Fibroblast of peridontal ligament (primary cell): ENCODE measurements at regions not wholly inside any gene's neighbourhood (a gene's known extent, or its start where the extent isn't known, plus 50 kb on each side); places are given as distances from the start of the nearest gene placed in this dataset.
"Not testable (repeated sequence)": the region's sequence is repeated elsewhere in the genome, so short reads cannot be mapped to it uniquely, and the experiment has no call there.

Experiments
- DNase-seq: peaks from one replicate; pipeline ENCODE4 v3.0.0-alpha.2; 2010; ENCODE audit errors: extremely low read depth

DNA sequence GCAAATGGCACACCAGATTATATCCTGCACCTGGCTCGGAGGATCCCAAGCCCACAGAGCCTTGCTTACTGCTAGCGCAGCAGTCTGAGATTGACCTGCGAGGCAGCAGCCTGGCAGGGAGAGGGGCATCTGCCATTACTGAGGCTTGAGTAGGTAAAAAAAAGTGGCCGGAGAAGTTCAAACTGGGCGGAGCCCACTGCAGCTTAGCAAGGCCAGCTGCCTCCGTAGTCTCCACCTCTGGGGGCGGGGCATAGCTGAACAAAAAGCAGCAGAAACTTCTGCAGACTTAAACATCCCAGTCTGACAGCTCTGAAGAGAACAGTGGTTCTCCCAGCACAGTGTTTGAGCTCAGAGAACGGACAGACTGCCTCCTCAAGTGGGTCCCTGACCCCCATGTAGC is 85.4 kb upstream of the TMEM170B start:
- DNase-seq = not testable (repeated sequence)

DNA sequence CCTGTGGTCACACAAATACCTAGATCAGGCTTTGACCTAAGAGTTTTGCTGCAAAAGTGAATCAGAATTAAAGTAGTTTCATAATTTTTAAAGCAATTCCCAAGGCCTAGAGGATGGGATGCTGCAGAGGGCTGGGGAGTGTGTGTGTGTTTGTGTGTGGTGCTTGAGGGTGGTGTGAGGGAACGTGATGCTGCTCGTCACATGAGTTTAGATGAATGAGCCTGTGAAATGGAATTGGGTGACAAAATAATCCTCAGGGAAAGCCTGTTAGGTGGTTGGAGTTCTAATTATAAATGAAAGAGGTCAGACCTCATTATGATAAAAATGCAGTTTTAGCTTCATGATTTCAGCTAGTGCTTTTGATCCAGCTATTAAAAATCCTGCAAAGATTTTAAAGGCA is 87.5 kb upstream of the TMEM170B start:
- DNase-seq = no peak

DNA sequence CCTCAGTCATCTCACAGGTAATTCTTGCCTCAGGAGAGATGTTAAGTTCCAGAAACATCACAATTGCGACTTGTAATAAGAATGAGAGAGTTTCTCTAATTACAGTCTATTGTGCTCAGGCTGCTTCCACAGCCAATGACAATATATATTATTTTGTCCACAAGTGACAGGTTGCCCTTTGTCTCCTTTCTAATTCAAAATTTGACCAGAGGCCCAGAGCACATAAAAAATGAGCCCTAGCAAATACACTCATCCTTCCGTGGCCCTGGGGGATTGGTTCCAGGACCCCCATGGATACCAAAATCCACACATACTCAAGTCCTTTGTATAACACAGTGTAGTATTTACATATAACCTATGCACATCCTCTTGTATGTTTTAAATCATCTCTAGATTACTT is 88.1 kb upstream of the TMEM170B start:
- no peak for DNase-seq

DNA sequence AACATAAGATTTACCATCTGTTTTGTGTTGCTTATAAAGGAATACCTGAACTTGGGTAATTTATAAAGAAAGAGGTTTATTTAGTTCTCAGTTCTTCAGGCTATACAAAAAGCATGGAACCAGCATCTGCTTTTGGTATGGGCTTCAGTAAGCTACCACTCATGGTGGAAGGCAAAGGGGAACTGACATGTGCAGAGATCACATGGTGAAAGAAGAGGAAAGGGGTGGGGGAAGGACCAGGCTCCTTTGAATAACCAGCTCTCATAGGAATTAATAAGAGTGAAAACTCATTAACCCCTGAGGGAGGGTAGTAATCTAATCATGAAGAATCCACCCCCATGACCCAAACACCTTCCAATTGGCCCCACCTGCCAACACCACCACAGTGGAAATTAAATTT is 89.5 kb upstream of the TMEM170B start:
- DNase-seq = no peak

DNA sequence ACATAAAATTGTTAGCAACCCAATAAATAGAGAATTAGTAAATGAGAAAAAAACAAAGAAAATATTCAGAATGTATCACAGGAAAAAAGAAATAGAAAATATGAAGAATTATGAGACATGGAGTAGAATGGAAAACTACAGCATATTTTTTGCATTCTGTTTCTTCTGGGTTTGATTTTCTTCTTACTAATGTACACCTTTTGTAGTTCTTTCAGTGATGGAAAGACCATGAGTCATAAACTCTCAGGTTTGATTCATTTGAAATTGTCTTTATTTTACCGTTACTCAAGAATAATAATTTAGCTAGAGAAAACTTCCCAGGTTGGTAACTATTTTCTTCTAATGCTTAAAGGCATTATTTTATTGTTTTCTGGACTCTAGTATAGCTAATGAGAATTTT is 90.3 kb upstream of the TMEM170B start:
- DNase-seq = no peak

DNA sequence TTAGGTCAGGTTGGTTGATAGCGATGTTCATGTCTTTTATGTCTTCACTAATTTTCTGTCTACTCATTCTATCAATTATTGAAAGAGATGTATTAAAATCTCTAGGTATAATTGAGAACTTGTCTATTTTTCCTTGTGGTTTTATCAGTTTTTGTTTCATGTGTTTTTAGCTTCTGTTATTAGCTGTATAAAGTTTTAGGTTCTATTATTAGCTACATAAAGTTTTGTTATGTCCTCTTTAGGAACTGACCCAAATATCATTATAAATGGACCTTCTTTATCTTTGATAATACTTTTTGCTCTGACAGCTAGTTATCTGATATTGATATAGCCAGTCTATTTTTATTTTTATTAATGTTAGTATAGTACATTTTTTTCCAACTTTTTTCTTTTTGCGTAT is 92.4 kb upstream of the TMEM170B start:
- no peak for DNase-seq

DNA sequence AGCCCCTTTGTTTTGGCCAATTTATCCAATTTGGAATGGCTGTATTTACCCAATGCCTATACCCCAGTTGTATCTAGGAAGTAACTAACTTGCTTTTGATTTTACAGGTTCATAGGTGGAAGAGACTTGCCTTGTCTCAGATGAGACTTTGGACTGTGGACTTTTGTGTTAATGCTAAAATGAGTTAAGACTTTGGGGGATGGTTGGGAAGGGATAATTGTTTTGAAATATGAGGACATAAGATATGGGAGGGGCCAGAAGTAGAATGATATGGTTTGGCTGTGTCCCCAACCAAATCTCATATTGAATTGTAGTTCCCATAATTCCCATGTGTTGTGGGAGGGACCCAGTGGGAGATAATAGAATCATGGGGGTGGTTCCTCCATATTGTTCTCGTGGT is 94.4 kb upstream of the TMEM170B start:
- not testable (repeated sequence) for DNase-seq

DNA sequence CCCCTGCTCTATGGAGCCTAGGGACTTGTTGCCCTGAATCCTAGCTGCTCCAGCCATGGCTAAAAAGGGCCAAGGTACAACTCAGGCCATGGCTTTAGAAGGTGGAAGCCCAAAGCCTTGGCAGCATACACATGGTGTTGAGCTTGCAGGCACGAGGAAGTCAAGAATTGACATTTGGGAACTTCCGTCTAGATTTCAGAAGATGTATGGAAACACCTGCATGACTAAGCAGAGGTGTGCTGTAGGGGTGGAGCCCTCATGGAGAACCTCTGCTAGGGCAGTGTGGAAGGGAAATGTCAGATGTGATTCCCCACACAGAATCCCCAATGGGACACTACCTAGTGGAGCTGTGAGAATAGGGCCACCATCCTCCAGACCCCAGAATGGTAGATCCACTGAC is 95.1 kb upstream of the TMEM170B start:
- no peak for DNase-seq

DNA sequence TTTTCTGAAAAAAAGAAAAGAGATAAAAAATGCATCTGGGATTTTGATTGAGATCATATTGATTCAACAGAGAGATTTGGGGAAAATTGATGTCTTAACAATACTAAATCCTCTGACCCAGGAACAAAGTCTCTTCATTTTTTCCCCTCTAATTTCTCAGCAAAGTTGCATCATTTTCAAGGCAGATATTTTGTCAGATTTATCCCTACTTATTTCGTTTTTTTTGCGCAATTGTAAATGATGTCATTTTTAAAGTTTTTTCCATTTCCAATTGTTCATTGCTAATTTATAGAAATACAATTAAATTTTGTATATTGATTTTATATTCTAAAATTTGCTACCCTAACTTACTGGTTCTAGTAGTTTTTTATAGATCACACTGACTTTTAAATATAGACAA is 97.7 kb upstream of the TMEM170B start:
- no peak for DNase-seq

DNA sequence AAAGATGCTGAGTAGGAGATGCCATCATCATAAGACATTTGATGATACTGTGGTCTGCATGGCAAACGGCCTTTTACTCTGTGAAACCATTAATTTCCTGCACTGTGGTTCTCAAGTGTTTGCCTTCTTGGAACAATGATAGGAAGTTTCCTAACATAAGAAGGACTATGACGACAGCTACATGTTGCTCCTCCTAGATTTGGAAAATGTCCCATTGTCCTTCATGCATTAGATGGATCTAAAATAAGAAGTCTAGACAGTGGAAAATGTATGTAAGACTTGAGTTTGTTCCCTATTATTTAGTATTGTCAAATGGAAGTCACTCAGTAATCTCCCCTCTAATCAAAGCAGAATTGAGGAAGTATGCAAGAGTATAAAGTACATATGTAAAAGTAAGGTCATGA is 98.5 kb upstream of the TMEM170B start:
- DNase-seq = peak; percentile 47

DNA sequence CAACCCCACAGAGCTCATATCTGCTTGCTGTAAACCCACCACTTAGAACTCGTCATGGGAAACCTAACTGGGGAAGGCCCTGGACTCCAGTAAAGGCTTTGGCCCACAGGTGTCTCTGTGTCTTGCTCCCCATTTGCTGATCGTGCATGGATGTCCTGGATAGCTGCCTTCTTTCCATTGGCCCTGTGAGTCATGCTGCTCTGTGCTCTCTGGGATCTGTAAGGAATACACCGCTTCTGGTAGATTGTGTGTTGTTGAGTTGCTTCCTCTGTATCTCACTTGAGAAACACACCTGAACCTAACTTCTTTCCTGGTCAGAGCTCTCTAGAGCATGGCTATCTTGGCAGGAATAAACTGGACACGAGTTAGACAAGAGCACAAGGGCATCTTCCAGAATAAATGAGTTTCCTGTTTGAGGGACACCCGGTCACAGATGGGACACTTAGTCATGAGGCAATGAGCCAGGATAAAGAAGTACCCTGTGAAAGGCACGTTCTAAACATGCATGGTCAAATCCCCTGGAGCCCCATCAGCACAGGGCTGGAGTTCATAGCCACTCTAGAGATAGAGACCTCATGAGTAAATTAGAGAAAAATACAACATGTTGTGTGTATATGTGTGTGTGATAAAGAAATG is 99.6 kb upstream of the TMEM170B start:
- no peak for DNase-seq

DNA sequence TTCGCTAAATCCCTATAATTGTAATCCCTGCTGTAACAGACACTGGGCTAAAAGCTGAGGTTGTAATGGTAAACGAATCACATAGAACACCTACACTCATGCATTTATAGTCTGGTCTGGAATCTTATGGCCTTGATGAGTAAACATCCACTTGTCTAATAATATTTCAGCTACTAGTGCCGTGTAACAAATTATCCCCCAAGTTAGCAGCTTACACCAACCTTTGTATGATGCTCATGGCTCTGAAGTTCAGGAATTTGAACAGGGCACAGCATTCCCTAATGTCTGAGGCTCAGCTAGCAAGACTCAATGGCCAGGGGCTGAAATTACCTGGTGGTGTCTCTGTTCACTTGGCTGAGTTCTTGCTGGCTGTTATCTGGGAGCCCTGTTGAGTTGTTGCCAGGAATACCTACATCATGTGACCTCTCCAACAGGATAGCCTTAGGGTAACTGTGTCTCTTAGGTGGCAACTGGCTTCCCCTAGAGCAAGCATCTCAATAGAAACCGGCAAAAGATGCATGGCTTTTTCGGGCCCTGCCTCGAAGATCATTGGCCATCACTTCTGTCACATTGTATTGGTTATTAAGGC is 100.9 kb upstream of the TMEM170B start:
- DNase-seq = no peak

DNA sequence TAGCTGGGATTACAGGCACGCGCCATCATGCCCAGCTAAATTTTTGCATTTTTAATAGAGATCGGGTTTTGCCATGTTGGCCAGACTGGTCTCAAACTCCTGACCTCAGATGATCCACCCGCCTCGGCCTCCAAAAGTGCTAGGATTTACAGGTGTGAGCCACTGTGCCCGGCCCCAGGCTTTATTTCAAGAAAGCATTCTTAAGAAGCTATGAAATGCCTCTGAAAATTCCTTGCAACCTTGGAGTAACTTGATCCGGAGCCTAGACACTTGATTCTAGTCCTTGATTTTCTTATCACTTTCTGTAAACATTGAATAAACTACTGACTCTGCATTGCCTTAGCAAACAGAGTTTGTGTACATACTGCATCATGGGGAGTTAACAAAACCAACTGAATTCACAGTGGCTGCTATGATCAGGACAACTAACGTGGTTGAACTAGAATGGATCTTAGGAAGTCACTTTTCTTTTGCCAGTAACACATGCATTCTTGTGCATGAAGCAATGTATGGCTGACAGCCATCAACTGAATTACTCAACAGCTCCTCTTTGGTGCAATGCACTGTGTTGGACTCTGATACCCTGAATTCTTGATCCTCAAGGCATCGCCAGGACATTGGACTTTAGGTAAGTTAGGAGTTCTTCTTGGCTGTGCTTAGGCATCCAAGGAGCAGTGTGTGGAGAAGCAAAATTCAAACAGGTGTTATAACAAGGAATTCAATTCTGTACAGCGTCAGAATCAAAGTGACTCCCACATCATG is 102.8 kb upstream of the TMEM170B start:
- peak; percentile 93 for DNase-seq

DNA sequence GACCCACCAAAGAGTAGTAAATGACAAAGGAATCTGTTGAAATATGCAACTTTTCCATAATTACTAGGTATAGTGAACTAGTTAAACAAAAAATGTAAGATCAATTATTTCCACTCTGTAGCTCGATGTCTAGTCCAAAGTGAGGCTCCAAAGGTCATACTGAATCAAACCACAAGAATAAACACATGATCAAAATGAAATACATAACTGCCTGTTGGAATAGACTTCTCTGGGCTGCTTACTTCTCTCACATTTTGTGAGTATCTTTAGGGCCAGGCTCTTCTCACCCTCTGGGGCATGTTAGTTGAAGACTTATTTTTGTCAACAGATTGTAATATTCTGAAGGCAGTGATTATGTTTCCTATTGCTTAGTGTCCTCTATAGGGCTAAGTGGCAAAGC is 103.7 kb upstream of the TMEM170B start:
- peak; percentile 45 for DNase-seq

DNA sequence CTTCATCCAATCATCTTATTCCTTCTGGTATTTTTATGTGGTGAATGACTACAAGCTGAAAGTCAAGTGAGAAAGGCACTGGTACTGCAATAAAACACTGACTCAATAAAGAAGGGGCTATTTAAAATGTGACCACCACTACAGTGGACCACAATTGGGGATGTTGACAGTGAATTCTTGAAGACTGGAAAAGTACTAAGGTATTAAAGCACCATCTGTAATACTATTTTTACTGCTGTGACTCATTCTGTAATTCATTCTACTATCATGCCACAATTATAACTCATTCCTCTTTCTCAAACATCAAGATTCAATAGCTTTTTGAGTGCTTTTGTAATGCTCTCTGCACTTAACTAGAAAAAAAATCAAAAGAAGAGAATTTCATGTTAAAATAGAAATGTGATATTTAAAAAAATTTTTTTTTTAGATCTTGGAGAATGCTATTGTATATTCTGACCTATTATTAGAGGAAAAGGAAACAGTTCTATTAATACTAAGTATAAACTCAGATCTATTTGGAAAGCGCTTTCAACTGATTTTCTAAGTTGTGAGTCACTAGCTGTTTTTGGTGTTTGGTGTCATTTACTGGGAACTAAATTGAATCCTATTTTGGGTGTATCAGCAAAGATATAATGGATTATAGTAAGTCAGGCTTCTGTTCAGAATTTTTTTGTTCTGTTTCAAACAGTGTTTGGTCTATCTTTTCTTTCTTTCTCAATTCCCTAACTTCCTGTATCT is 104.7 kb upstream of the TMEM170B start:
- peak; percentile 81 for DNase-seq

DNA sequence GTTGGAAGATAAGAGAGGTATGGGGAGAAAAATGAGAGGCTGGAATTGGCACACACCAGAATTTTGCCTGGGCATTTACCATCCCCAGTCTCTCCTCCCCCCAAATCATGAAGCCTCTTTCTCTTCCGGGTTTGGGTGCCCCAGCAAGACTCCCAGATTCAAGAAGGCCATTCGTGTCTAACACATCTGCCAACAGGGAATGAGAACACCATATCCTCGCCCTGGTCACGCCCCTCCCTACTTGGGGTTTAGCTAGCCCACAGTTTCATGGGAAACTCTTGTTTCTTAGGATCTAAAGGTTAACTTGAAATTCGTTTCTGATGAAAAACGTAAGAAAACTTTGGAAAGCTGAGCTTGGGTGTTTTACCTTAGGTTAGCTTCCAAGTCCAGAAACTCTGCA is 105.5 kb upstream of the TMEM170B start:
- DNase-seq = no peak

DNA sequence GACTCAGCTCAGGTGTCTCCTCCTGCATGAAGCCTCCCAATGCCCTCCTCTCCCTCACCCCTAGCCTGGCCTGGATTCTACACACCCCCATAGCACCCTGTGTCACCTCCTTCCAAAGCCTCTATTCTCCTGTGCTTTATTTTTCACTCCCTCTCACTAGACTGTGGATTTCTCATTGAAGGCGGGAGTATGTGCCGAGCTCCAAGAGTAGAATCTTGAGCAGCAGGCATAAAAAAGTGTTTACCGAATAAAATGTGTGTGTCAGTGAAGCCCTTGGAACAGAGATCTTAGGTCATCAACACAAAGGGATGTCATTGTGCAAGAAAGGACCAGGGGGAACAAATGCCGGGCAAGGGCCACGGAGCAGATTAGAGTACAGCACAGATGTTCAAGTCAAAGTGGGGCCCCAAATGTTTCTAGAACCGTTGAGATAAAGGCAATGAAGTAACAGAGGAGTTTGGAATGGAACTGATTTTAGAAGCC is 106.1 kb upstream of the TMEM170B start:
- no peak for DNase-seq

DNA sequence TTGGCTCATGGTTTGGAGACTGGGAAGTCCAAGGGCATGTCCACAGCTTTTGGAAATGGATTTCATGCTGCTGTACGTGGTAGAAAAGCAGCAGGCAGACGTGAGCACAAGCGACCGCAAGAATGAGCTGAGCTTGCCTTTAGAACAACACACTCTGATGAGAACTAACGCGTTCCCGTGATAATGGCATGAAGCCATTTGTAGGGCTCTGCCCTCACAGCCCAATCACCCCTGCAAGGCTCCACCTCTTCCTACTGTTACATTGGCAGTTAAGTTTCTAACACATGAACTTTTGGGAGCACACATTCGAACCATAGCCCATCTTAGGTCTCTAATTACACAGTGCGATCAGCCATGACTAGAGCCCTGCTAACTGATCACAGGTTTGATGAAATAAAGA is 107.5 kb upstream of the TMEM170B start:
- DNase-seq = no peak

DNA sequence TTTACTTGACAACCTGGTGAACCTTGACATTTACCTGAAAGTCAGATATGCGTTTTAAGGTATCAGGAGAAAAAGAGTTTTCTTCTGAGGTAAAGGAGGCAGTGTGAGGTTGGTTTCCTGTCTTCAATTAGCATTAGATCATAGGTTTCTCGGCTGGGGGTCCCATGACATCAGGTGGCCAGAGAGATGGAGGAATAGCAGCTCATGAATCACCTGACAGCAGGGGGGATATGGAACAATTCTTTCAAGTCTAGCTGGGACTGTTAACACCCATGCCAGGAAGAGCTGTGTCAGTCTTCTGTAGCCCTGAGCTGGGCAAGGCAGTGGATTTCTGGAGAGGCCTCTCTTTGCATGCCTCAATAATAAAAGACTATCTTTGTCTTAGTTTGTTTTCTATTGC is 108.0 kb upstream of the TMEM170B start:
- DNase-seq = no peak

DNA sequence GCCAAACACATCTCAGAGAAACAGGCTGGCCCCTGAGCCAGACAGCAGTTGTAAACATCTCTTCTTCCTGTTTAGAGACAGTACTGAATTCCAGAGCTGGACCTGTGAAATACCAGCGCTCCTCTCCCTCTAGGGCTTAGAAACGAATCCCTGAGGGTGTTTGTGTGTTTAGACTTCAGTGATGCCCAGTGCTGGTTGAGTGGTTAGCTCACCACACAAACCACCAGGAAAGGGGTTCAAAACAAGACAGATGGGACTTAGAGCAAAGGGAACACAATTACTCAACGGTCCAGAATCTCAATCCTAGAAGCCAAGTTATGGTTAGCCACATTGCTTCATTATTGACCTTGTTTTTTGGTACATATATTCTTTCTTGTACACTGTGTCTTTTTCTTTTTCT is 108.7 kb upstream of the TMEM170B start:
- DNase-seq = peak; percentile 83

DNA sequence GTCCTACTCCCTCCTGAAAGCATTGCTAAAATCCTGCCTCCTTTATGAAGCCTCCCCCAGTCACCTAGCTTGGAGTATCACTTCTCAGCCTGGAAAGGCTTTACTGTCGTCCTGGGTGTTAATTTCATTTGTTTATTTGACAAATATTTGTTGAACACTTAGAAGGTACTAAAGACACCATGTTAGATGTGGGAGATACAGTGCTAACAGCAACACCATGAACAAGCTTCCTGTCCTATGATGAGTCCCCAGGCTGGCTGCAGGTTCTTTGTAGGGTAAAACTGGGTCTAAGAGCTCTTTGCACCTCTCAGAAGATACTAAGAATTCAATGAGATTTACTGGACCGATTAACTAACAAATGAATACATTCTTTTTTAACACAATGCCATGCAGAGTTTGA is 109.2 kb upstream of the TMEM170B start:
- no peak for DNase-seq

DNA sequence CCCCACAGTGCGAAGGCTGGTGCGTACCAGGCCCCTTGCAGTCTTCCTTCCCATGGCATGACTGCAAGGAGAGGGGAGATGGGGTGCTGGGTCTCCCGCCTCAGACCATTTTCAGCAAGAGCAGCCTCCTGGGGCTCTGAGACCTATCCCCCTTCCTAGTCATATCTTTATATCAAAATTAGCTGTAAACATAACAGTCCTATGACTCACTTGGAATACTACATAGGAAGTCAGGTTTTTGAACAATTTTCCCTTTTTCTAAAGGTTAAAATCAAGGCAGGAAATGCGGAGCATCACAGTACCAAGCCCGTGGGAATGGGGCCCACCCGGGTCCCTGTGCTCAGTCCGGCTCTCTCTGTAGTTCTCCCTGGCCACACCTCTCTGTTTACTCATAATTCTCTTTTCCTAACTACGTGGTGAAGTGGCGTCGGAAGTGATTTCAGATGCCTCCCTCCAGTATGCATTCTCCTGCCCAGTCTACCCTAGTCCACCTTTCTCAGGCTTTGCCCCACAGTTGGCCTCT is 109.8 kb upstream of the TMEM170B start:
- no peak for DNase-seq
